Lower leg skin (tissue), 4 donors: ENCODE measurements at regions not wholly inside any gene's neighbourhood (a gene's known extent, or its start where the extent isn't known, plus 50 kb on each side); places are given as distances from the start of the nearest gene placed in this dataset.

Source experiments
- DNase-seq, 2 donors: peaks; one replicate each; pipeline ENCODE4 v3.0.0-alpha.2; 2019; ENCODE audit warnings: low spot score in 2 of 2
- H3K4me3 ChIP-seq: fragments of 200-600 bp; sonication (generic); 2 replicates; pipeline ENCODE4 v1.5.1; 2017; ENCODE audit warnings: mild to moderate bottlenecking, low read depth; ENCODE audit not compliant: poor library complexity, severe bottlenecking
- POLR2A ChIP-seq, 2 donors: fragments of 450-650 bp; IDR thresholded peaks; one replicate each; pipeline ENCODE4 v1.6.1; 2016 to 2017; ENCODE audit warnings: antibody characterized with exemption in 2 of 2, mild to moderate bottlenecking in 1 of 2, moderate library complexity in 1 of 2
- WGBS, 2 donors: methylation state at CpG; one replicate each; pipeline ENCODE4 v1.1.5; 2018; 5-methylcytosine and 5-hydroxymethylcytosine counted together
- intact Hi-C: fragments of 100-400 bp; cut with DNase I; formaldehyde crosslinking; loops from one replicate; pipeline ENCODE4 v1.15.0; 2023; ENCODE audit warnings: low total_unique reads
- TF ChIP-seq, protein P1 (sequence below), 3 donors: fragments of 450-650 bp; IDR thresholded peaks; one replicate each; pipeline ENCODE4 v1.5.1; 2016; ENCODE audit warnings: antibody characterized with exemption in 3 of 3, mild to moderate bottlenecking in 3 of 3, moderate library complexity in 2 of 3

DNA sequence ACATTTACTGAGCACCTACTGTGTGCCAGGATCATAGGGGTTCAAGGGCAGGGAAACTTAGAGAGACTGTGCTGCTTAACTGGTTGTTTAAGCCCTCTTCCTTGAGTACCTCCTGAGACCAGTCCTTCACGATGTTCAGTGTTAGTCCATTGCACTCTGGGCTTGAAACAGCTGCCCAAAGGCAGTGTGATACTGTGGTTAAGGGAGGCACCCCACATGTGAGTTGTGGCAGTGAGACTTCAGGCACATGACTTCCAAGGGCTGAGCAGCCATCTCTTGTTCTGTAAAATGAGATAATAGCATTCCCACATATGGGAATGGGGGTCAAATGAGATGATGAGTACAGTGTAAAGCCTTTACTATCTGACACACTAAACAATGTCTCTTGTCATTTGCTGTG is 75.1 kb downstream of the LINGO1 start:
- TF ChIP-seq POLR2A (IDR thresholded peaks at IDR 0.05): no peak
- TF ChIP-seq, protein P1, sequence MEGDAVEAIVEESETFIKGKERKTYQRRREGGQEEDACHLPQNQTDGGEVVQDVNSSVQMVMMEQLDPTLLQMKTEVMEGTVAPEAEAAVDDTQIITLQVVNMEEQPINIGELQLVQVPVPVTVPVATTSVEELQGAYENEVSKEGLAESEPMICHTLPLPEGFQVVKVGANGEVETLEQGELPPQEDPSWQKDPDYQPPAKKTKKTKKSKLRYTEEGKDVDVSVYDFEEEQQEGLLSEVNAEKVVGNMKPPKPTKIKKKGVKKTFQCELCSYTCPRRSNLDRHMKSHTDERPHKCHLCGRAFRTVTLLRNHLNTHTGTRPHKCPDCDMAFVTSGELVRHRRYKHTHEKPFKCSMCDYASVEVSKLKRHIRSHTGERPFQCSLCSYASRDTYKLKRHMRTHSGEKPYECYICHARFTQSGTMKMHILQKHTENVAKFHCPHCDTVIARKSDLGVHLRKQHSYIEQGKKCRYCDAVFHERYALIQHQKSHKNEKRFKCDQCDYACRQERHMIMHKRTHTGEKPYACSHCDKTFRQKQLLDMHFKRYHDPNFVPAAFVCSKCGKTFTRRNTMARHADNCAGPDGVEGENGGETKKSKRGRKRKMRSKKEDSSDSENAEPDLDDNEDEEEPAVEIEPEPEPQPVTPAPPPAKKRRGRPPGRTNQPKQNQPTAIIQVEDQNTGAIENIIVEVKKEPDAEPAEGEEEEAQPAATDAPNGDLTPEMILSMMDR (IDR thresholded peaks at IDR 0.05): no peak
- intact Hi-C loops: no loop called here
- whole genome bisulfite sequencing, 2 donors: 91 to 92% methylated on average over 1 of the region's 1 CpG

DNA sequence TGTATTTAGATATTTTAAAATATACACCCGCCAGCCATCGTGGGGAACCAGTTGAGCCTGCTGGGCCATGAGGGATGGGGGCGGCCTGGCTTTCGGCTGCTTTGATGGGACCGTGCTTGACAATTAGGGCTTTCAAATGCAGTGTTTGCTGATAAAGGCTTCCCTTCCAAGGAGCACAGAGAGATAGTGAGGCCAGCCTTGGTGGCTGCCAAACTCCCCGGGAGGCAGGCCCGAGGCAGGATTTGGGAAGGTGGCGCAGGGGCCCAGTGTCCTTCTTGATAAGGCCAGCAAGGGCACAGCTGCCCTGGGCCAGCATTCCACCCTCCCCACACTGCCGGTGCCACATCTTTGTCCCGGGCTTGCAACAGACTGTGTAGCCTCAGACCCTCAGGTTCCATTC is 75.6 kb downstream of the LINGO1 start:
- intact Hi-C loops: no loop called here

More for the DNA sequence above, 75.1 kb downstream of the LINGO1 start:
- no peak overlapping the region for H3K4me3 ChIP-seq
- no peak for DNase-seq

DNA sequence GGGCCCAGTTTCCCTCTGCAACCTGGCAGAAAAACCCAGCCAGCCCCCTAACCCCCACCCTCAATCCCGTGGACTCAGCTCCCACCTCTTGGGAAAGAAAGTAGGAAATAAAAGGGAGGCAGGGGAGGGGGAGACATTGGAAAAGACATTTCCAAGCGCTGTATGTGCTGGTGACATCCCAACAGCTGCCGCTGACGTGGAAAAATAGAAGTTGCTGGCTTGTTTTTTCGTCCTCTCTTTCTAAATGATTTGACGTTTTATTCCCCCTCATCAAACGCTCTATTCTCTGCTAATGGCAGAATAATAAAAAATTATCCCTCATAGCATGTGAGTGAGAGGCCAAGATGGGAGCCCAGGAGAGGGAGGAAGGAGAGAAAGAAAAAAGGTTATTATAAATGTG is 76.1 kb downstream of the LINGO1 start:
- no peak overlapping the region for H3K4me3 ChIP-seq
- intact Hi-C loops: no loop called here
- 86 to 93% methylated on average over 7 of the region's 7 CpGs for WGBS, 2 donors
- no peak for DNase-seq
- TF ChIP-seq, protein P1 (IDR thresholded peaks at IDR 0.05): no peak
- TF ChIP-seq POLR2A (IDR thresholded peaks at IDR 0.05): no peak

More for the DNA sequence above, 75.6 kb downstream of the LINGO1 start:
- no peak overlapping the region for H3K4me3 ChIP-seq
- no peak for DNase-seq
- WGBS, 2 donors: 76 to 78% methylated on average over 10 of the region's 10 CpGs
- TF ChIP-seq POLR2A (IDR thresholded peaks at IDR 0.05): no peak
- TF ChIP-seq, protein P1 (IDR thresholded peaks at IDR 0.05): no peak

DNA sequence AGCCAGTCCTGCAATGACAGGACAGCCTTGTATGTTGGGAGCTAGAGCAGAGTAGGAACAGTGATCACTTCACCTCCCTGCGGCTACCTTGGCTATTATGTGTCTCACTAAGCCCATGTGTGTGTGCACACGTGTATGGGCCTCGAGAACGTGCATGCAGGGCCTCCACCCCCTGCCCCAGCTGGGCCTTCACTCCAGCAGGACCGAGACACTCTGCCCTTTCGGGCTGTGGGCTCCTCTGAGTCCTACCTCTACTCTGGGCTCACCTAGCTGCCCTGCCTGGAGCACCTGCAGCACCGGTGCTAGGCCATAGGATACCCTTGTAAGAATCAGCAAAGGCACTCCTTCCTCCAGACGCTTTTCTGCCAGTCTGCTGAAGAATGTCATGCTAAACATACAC is 77.5 kb downstream of the LINGO1 start:
- intact Hi-C loops: no loop called here
- WGBS, 2 donors: 91 to 94% methylated on average over 5 to 8 of the region's 8 CpGs

DNA sequence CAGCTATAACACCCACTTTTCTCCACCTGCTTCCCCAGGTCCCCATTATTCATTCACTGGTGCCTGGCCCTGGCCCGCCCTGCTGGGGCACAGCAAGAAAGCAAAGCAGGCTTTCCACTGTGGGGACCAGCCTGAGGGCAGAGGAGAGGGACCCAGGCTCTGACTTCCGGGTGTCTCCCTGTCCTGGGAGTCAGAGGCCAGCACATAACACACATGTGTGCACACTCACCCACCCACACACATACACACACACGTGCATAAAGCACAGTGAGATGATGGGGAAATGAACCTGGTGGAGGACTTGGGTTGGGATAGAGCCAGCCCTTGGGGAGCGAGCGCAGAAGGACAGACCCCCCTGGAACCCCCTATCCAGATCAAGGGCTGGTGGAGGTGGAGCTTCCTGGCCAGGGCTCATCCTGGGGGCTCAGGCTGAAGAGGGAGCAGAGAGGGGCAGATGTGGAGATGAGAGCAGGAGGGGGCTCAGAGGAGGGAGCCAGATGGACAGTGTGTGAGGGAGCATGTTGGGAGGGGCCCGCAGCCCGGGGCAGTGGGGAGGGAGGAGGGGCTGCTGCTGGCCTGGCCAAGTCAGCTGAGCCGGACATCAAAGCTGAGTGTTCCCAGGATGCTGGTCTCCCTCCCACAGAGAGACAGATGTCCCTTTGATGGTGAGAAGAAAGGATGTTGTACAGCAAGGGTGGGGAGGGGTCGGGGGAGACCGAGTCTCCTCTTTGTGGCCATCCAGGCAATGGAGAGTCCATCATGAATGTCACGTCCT is 78.2 kb downstream of the LINGO1 start:
- no peak for DNase-seq
- no peak overlapping the region for H3K4me3 ChIP-seq
- 64 to 70% methylated on average over 11 of the region's 11 CpGs for WGBS, 2 donors
- TF ChIP-seq, protein P1 (IDR thresholded peaks at IDR 0.05): no peak
- TF ChIP-seq POLR2A (IDR thresholded peaks at IDR 0.05): no peak
- intact Hi-C loops: no loop called here

More for the DNA sequence above, 77.5 kb downstream of the LINGO1 start:
- no peak overlapping the region for H3K4me3 ChIP-seq
- TF ChIP-seq, protein P1 (IDR thresholded peaks at IDR 0.05): no peak
- no peak for TF ChIP-seq POLR2A (IDR thresholded peaks at IDR 0.05)
- DNase-seq: no peak

DNA sequence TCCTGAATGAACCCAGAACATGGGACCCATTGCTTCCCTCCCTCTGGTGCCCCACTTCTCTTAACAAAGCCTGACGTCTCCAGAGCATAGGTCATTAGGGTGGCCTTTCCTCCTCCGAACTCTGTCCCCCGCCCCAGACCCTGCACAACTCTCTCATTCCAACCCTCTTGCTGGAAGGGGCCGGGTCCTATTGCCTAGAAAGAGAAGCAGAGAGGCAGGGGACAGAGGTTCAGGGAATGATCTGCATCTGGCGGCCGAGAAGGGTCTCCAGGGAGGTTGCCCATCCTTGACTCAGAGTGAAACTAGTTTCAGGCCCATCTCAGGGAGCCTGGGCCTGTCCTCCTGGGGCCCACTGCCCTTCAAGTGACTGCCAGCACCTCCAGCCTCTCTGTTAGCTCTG is 79.0 kb downstream of the LINGO1 start:
- intact Hi-C loops: no loop called here
- WGBS, 2 donors: 87 to 88% methylated on average over 6 of the region's 6 CpGs
- no peak overlapping the region for H3K4me3 ChIP-seq
- TF ChIP-seq POLR2A (IDR thresholded peaks at IDR 0.05): no peak
- TF ChIP-seq, protein P1 (IDR thresholded peaks at IDR 0.05): no peak
- DNase-seq: no peak
